Lung (tissue), 11 donors: ENCODE measurements at regions not wholly inside any gene's neighbourhood (a gene's known extent, or its start where the extent isn't known, plus 50 kb on each side); places are given as distances from the start of the nearest gene placed in this dataset.
A peak's percentile ranks its signal among the peaks of the same experiment; 100 is the strongest.

Experiments used
- ATAC-seq: fragments of 200-7000 bp; cut with Tn5 transposase; one replicate; pipeline ENCODE4 v1.9.1; 2020; ENCODE audit warnings: moderate number of reproducible peaks; ENCODE audit not compliant: insufficient read depth, low FRiP score
- DNase-seq, 3 donors: peaks; one replicate each; pipeline ENCODE4 v3.0.0-alpha.2; 2013 to 2017
- H3K27ac ChIP-seq, 2 donors: one replicate each; pipeline ENCODE4 v1.5.1; 2013; ENCODE audit warnings: mild to moderate bottlenecking in 2 of 2, moderate library complexity in 2 of 2, control low read depth in 1 of 2, inconsistent platforms in 1 of 2, low read depth in 1 of 2, low read length in 1 of 2
- H3K27me3 ChIP-seq, 3 donors: one replicate each; pipeline ENCODE4 v1.5.1; 2013; ENCODE audit warnings: low read length in 2 of 3; ENCODE audit not compliant: control insufficient read depth in 3 of 3, insufficient read depth in 3 of 3
- H3K36me3 ChIP-seq, 4 donors: one replicate each; pipeline ENCODE4 v1.5.1; 2013; ENCODE audit warnings: low read length in 4 of 4, mild to moderate bottlenecking in 1 of 4, moderate library complexity in 1 of 4; ENCODE audit not compliant: control insufficient read depth in 4 of 4, insufficient read depth in 4 of 4
- H3K4me1 ChIP-seq, 5 donors: one replicate each; pipeline ENCODE4 v1.5.1; 2013; ENCODE audit warnings: low read length in 5 of 5, mild to moderate bottlenecking in 2 of 5, moderate library complexity in 1 of 5; ENCODE audit not compliant: control insufficient read depth in 5 of 5, insufficient read depth in 5 of 5
- H3K4me3 ChIP-seq: one replicate; pipeline ENCODE4 v1.5.1; 2013; ENCODE audit warnings: mild to moderate bottlenecking, control low read depth, moderate library complexity
- H3K9ac ChIP-seq, 2 donors: one replicate each; pipeline ENCODE4 v1.5.1; 2013; ENCODE audit warnings: low read length in 2 of 2, control low read depth in 1 of 2; ENCODE audit not compliant: insufficient read depth in 1 of 2
- H3K9me3 ChIP-seq, 4 donors: one replicate each; pipeline ENCODE4 v1.5.1; 2013; ENCODE audit warnings: low read length in 3 of 4, mild to moderate bottlenecking in 1 of 4, moderate library complexity in 1 of 4; ENCODE audit not compliant: control insufficient read depth in 4 of 4, insufficient read depth in 3 of 4
- WGBS, 2 donors: extraction: QIAGEN DNeasy Blood & Tissue Kit; methylation state at CpG; one replicate each; pipeline ENCODE4 v1.1.7; 2013; 5-methylcytosine and 5-hydroxymethylcytosine counted together
- TF ChIP-seq, protein P1 (sequence below): IDR thresholded peaks from 2 replicates; pipeline ENCODE4 v1.5.1; 2012; ENCODE audit warnings: mild to moderate bottlenecking; ENCODE audit errors: control extremely low read depth, extremely low read depth
- donor health status: control.
- donor health status: control.
- donor health status: Bipolar disorder and iron deficiency.
- donor health status: healthy.
- donor health status: DM: yes; HTN: yes; CAD: no.

GRCh38 chr5:61657686-61658085, 325.6 kb downstream of the ZSWIM6 start:
- DNase-seq = no peak
- no peak overlapping the region for H3K4me3 ChIP-seq
- TF ChIP-seq, protein P1, sequence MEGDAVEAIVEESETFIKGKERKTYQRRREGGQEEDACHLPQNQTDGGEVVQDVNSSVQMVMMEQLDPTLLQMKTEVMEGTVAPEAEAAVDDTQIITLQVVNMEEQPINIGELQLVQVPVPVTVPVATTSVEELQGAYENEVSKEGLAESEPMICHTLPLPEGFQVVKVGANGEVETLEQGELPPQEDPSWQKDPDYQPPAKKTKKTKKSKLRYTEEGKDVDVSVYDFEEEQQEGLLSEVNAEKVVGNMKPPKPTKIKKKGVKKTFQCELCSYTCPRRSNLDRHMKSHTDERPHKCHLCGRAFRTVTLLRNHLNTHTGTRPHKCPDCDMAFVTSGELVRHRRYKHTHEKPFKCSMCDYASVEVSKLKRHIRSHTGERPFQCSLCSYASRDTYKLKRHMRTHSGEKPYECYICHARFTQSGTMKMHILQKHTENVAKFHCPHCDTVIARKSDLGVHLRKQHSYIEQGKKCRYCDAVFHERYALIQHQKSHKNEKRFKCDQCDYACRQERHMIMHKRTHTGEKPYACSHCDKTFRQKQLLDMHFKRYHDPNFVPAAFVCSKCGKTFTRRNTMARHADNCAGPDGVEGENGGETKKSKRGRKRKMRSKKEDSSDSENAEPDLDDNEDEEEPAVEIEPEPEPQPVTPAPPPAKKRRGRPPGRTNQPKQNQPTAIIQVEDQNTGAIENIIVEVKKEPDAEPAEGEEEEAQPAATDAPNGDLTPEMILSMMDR = no peak
- WGBS, 2 donors = 75 to 76% methylated on average over 3 of the region's 3 CpGs
- H3K27me3 ChIP-seq = no peaks in the 10 kb centered on the region
- no peak overlapping the region for H3K27ac ChIP-seq
- no peaks in the 10 kb centered on the region for H3K4me1 ChIP-seq
- no peaks in the 10 kb centered on the region for H3K36me3 ChIP-seq
- ATAC-seq = no peak
- no peak overlapping the region for H3K9ac ChIP-seq
- H3K9me3 ChIP-seq = no peaks in the 10 kb centered on the region

DNA sequence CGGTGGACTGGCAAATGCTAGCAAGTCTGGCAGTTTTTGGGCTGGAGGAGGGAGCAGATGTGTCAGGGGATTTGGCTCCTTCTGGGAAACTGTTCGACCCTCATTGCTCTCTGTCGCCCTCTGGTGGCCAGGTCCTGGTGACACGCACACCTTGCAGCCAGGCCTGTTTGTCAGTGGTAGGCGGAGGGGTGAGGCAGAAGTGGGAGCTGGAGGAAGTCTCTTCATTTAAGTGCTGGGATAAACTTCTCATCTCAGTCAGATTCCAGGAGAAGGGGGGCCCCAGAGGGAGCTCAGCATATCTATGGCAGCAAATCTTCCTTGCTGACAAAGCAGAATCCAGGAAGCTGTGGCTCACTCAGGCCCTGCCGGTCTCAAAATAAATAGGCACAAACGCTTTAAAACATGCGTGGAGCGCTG, 326.5 kb downstream of the ZSWIM6 start:
- no peaks in the 10 kb centered on the region for H3K36me3 ChIP-seq
- ATAC-seq (peak; percentile 80), DNase-seq (peak; percentile 68 to 81 (median 76))
- H3K9ac ChIP-seq = no peak overlapping the region
- TF ChIP-seq, protein P1 = peak; percentile 85
- no peaks in the 10 kb centered on the region for H3K9me3 ChIP-seq
- no peak overlapping the region for H3K4me3 ChIP-seq
- no peaks in the 10 kb centered on the region for H3K27me3 ChIP-seq
- no peak overlapping the region for H3K27ac ChIP-seq
- WGBS, 2 donors = 35 to 39% methylated on average over 9 of the region's 9 CpGs
- H3K4me1 ChIP-seq = no peaks in the 10 kb centered on the region

GRCh38 chr5:61659221-61659696, 327.2 kb downstream of the ZSWIM6 start:
- Histone ChIP-seq H3K9me3 (no peaks in the 10 kb centered on the region), H3K4me1 (no peaks in the 10 kb centered on the region), H3K27me3 (no peaks in the 10 kb centered on the region), H3K27ac (no peak overlapping the region), H3K9ac (no peak overlapping the region), H3K36me3 (no peaks in the 10 kb centered on the region), H3K4me3 (no peak overlapping the region)
- 81 to 88% methylated on average over 13 of the region's 13 CpGs for WGBS, 2 donors
- DNase-seq (peak; percentile 33 to 62 (median 37)), ATAC-seq (no peak)
- TF ChIP-seq, protein P1 = no peak

DNA sequence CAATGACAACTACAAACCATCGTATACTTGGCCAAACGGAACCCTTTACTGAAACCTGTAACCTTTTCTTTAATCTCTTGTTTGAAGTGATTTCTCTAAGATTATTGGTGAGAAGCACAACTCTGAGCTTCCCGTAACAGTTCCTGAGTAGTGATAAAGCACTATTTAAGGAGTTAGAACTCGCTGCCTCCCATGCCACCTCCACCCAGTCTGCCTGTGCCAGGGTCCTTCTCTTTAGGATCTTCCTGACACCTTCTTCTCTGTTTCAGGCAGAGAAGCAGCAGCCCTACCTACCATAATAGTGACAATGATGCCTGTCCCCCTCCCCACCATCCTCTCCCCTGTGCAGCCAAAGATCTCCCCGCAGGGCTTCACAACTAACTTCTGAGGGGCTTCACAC, 330.6 kb downstream of the ZSWIM6 start:
- H3K9me3 ChIP-seq = no peaks in the 10 kb centered on the region
- no peak overlapping the region for H3K27ac ChIP-seq
- TF ChIP-seq, protein P1 = no peak
- no peak for ATAC-seq
- H3K4me3 ChIP-seq = no peak overlapping the region
- no peaks in the 10 kb centered on the region for H3K36me3 ChIP-seq
- H3K9ac ChIP-seq = no peak overlapping the region
- 89 to 96% methylated on average over 5 of the region's 5 CpGs for WGBS, 2 donors
- H3K4me1 ChIP-seq = peaks cover 0 to 4% (median 0%) of the 10 kb centered on the region in 5 donors
- peaks cover 0 to 3% (median 0%) of the 10 kb centered on the region in 3 donors for H3K27me3 ChIP-seq
- DNase-seq = no peak
